HG02678 (cell line): ENCODE measurements at regions not wholly inside any gene's neighbourhood (a gene's known extent, or its start where the extent isn't known, plus 50 kb on each side); places are given as distances from the start of the nearest gene placed in this dataset.

Experiments used
- ATAC-seq: cut with Tn5 transposase; IDR thresholded peaks from one replicate; pipeline ENCODE4 v1.9.1; 2021; ENCODE audit warnings: mild to moderate bottlenecking, moderate library complexity; ENCODE audit not compliant: unreplicated experiment

- ATAC-seq = no peak
Measured at GRCh38 chr4:156710365-156711192, 261.0 kb downstream of the PDGFC start.

- no peak for ATAC-seq
Measured at GRCh38 chr4:156705311-156705710, 266.3 kb downstream of the PDGFC start.

DNA sequence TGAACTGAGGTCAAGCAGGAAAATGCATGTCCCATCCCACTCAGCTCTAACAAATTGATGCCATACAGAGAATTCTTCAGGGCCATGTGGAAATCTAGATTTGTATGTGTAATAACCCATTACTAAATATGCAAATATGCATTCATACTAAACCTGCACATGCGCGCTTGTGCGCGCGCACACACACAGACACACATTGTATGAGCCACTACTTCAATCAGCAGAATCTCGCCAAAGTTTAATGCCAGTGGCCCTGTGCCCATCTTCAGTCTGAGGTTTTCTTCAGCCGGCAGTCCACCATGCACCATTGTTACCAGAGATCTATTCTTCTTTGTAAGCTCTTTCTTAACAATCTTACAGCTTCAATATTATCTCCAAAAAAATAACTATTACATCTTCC is 276.4 kb downstream of the PDGFC start:
- no peak for ATAC-seq

DNA sequence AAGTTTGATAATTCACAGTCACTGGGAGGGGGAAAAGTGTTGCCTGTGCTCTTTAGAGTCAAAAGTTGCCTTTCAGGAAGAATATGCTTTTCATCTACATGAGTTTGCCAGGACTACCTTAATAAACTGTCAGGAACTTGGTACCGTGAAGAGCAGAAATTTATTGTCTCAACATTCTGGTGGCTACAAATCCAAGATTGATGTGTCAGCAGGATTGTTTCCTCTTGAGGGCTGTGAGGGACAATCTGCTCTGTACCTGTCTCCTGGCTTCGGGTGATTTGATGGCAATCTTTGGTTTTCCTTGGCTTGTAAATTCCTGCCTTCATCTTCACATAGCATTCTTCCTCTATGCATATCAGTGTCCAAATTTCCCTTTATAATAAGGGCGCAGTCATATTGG is 277.2 kb downstream of the PDGFC start:
- ATAC-seq = no peak

- ATAC-seq = no peak
Measured at GRCh38 chr4:156693557-156693956, 278.0 kb downstream of the PDGFC start.

GRCh38 chr4:156692016-156692415 is 279.6 kb downstream of the PDGFC start:
- no peak for ATAC-seq

- ATAC-seq = no peak
Measured at GRCh38 chr4:156690572-156690971, 281.0 kb downstream of the PDGFC start.

DNA sequence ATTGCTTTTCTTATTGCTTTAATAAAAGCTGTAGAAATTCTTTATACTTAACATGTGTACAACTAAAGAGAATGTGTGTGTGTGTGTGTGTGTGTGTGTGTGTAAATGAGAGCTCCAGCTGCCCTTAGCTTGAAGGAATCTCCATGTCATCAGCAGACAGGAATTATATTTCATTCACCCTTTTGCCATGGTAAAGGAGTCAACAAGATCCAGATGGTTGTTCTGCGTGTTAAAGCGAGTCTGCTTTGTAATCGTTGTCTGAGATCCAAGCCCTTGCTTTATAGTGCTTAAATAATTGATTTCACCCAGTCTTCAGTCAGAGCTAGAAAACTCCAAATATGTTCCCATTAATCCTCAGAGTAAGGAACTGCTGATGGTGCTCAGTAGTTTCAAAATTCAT is 285.5 kb downstream of the PDGFC start:
- ATAC-seq = no peak

DNA sequence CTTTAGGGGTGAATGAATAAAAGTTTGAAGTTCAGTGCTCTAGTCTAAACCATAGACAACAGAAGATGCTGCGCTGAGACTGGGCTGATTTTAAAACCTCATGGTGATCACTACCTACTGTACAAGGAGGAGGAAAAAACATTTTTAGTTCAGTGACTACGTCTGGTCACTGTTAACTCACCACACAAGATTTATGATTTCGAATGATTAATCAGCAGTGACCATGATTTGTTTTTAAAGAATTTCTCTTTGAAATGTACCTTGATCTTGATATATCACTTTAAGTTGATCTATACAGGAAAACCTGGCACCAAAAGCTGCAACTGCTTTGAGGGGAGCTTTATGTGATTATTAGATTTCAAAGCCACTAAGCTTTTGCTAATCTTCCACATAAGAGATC is 286.3 kb downstream of the PDGFC start:
- no peak for ATAC-seq

DNA sequence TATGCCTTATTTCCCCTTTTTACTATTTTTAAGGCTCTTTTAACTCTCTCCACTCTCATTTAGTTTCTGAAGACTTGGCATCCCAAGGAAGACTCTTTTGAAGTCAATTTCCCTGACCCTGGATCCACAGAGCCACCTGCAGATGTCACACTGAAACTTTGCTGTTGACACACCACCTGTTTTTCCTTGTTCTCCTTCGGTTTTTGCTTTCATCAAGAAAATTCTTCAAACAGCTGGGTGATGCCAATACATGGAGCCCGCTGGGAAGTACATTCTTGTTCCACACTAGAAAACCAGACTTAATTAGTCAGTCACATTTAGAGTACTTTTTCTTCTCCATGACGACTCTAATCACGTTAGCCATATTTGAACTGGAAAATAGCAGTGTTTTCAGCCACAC is 293.9 kb downstream of the PDGFC start:
- ATAC-seq = no peak

DNA sequence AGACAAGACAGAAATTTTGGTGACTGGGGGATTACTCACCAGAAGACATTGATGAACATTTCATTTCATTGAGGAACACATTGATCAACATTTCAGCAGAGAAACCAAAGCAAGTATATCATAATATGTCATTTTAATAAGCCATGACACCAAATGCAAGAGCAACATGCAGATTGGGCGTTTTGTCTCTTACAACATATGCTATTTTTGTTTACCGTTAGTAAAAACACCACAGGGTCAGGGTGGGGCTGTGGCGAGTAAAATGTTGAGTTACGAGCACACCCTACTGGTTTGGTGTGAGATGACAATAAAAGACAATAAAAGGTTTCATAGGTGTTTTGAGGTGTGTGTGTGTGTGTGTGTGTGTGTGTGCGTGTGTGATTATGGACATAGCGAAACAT is 294.5 kb downstream of the PDGFC start:
- ATAC-seq = no peak

- ATAC-seq = no peak
Measured at GRCh38 chr4:156676116-156676851, 295.3 kb downstream of the PDGFC start.

- no peak for ATAC-seq
Measured at GRCh38 chr4:156673483-156673882, 298.1 kb downstream of the PDGFC start.

- ATAC-seq = no peak
Measured at GRCh38 chr4:156672492-156673305, 298.9 kb downstream of the PDGFC start.

DNA sequence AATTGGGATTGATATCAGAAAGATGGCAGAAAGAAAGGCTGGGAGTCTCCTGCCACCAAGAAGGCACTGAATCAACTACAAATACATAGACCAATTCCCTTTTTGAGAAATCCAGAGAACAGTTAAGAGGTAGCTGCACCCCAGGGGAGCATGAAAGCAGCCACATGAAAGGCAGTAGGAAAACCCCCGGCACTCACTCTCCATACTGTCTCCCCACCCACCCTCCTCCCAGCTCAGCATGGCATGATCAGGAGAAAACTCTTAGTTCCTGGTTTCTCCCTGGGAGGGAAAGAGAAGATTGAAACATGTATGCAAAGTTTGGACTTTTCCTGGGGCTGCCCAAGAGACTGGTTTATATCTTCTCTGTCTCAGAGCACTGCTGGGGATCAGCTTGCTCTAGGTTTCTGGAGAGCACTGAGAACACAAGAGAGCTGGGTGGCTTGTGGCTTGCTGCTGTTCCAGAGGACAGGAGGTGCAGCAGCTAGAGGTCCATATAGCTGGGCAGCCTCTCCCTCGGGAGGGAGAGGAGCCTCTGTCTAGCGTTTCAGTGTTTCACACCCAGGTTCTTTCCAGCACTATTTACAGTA is 305.7 kb downstream of the PDGFC start:
- ATAC-seq = no peak

DNA sequence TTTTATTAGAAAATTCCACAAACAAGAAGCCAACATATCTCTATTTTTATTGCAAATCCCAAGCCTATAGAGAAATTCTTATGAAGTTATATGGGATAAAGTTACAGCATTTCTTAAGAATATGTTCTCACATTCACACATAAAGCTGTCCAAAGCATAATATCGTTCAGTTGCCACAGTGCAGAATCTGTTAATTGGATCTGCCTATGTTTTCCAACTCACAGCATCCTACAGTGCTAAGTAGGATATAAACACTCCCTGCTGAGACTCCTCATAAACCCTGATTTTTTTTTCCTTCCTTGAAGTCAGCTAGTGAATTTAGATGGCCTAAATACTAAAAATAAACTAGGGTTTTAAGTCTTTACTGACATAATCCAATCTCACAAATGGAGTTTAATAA is 307.9 kb downstream of the PDGFC start:
- ATAC-seq = no peak

GRCh38 chr4:156662921-156663320 is 308.7 kb downstream of the PDGFC start:
- ATAC-seq = no peak

GRCh38 chr4:156661555-156661954 is 310.0 kb downstream of the PDGFC start:
- no peak for ATAC-seq

DNA sequence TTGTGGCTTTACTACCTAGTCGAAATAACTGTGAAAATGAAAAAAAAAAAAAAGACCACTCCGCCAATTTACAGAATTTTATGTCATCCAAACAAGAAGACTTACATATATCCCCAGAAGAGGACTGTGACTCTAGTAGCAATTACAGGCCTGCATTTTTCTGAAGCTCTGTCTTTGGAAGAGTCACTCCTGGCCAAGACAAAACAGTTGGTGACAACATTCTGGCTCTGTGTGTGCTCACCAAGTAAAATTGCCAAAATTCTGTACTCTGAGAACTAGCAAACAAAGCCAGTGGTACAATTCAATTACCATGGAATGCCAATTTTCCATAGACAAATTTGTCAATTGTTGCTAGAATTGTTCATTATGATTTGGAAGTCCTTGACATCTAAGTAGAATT is 311.1 kb downstream of the PDGFC start:
- ATAC-seq = no peak

DNA sequence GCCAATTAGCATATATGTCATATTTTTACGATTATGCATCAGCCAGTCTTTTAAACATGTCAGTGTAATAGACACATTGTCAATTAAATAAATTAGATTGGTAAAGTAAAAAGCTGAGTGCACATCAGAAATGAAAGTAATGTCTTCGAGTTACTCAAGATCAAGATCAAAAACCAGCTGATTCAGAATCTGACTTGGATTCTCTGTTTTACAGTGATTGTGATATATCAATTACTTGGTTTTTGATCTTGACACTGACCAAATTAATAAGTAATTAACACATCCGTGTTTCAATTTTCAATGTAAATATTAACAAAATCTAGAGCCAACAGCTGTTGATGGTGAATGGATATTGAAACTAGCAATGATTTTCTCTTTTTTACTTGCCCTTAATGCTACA is 311.6 kb downstream of the PDGFC start:
- no peak for ATAC-seq

DNA sequence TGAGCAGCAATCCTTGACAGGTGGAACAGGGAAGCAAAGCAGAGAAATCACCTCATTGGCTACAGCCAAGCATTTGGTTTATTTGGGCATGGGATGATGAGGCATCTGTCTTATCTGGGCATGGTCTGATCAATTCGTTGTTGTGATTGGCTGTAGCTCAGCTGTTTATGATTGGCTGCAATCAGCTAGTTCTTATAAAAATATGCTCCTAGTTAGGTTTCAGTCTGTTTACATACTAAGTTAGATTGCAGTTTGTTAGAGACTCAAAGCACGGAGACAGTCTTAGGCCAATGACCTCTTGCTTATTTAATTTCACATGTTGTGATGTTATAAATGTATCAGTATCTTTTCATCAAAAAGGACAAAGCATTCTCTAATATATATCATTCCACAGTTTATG is 312.0 kb downstream of the PDGFC start:
- no peak for ATAC-seq
